H1 (cell line): ENCODE measurements at regions not wholly inside any gene's neighbourhood (a gene's known extent, or its start where the extent isn't known, plus 50 kb on each side); places are given as distances from the start of the nearest gene placed in this dataset.

Experiments
- ASH2L ChIP-seq: fragments of 200-600, 300-600 bp; sonication (generic); IDR thresholded peaks from one replicate; pipeline ENCODE4 v1.7.1; 2017; ENCODE audit warnings: low read length
- BCL11A ChIP-seq, 2 experiments: IDR thresholded peaks; one replicate each; pipeline ENCODE4 v1.6.1; 2011; ENCODE audit warnings: low read depth in 2 of 2, low read length in 2 of 2, mild to moderate bottlenecking in 2 of 2
- CEBPB ChIP-seq: IDR thresholded peaks from 2 replicates; pipeline ENCODE4 v1.6.1; 2012; ENCODE audit warnings: low read depth, low read length
- NRF1 ChIP-seq: IDR thresholded peaks from 2 replicates; pipeline ENCODE4 v1.6.1; 2011; ENCODE audit warnings: mild to moderate bottlenecking, low read depth, low read length, improper control_type of control experiment
- SRF ChIP-seq: IDR thresholded peaks from 2 replicates; pipeline ENCODE4 v1.6.1; 2011; ENCODE audit warnings: mild to moderate bottlenecking, low read depth, low read length, moderate library complexity

GRCh38 chr2:120887741-120888231 lies 152.1 kb downstream of the GLI2 start (continued):
- TF ChIP-seq CEBPB (no peak), SRF (no peak), ASH2L (no peak), BCL11A (IDR thresholded peaks at IDR 0.05; ENCODE audit: low read depth in 2 of 2, low read length in 2 of 2) (no peak), NRF1 (no peak)
